Muscle of leg (tissue), 3 donors: ENCODE measurements at regions not wholly inside any gene's neighbourhood (a gene's known extent, or its start where the extent isn't known, plus 50 kb on each side); places are given as distances from the start of the nearest gene placed in this dataset.

ENCODE experiments used
- DNase-seq: peaks from one replicate; pipeline ENCODE4 v3.0.0; 2013
- H3K27ac ChIP-seq: one replicate; pipeline ENCODE4 v1.5.1; 2013; ENCODE audit warnings: mild to moderate bottlenecking, low read length, control low read depth
- H3K27me3 ChIP-seq: one replicate; pipeline ENCODE4 v1.6.1; 2013; ENCODE audit warnings: low read length; ENCODE audit not compliant: control insufficient read depth, insufficient read depth
- H3K36me3 ChIP-seq: one replicate; pipeline ENCODE4 v1.6.1; 2013; ENCODE audit warnings: low read length; ENCODE audit not compliant: control insufficient read depth, insufficient read depth
- H3K4me1 ChIP-seq: one replicate; pipeline ENCODE4 v1.6.1; 2013; ENCODE audit warnings: low read length; ENCODE audit not compliant: control insufficient read depth, insufficient read depth
- H3K4me3 ChIP-seq: one replicate; pipeline ENCODE4 v1.5.1; 2013; ENCODE audit warnings: low read length, control low read depth
- H3K9me3 ChIP-seq: replicated peaks from 2 replicates; pipeline ENCODE4 v1.6.1; 2013; ENCODE audit warnings: low read depth, low read length; ENCODE audit not compliant: control insufficient read depth
- WGBS: methylation state at CpG from one replicate; pipeline ENCODE4 v1.1.5; 2013; ENCODE audit warnings: missing lambda C conversion rate; ENCODE audit not compliant: insufficient coverage; 5-methylcytosine and 5-hydroxymethylcytosine counted together

DNA sequence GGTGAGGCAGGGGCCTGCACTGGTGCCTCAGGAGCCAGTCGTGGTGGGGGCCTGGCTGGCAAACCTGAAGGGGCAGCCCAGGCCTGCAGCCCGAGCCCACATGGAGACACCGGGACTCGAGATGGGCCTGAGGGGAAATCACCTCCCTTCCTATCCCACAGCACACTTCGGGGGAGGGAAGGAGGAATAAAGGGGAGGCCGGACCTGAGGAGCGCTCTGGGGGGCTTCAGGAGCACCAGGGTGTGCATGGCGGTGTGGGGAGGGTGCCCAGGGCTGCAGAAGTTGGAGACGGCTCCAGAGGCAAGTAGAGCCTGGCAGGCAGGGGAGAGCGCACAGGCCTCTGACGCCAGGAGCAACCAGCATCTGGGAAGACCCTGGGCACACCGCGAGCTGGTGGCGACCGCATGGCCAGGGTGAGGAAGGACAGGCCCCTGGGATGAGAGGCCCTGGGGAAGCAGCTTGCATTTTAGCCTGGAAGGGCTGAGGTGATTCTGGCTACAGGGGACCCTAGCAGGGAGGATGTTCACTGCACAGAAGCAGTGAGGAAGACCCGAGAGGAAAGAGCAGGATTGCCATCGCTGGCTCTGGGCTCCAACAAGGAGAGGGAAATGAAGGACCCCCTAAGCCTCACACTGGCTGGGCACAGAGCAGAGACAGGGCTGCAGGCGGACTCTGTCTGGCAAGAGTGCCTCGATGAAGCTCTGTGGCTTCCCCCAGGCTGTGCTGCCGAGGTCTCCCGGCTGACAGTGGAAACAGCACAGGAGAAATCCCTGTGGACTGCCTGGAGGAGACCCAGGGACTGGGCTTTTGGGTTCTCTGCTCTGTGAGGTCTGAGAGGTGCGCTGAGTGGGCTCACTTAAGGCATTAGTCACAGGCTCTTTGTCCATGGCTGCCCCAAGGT lies 457.7 kb downstream of the BRD1 start:
- no peak overlapping the region for H3K4me3 ChIP-seq
- DNase-seq = no peak
- WGBS = 80% methylated on average over 15 of the region's 22 CpGs
- H3K9me3 ChIP-seq = no peaks in the 10 kb centered on the region
- no peaks in the 10 kb centered on the region for H3K4me1 ChIP-seq
- peaks cover 14% of the 10 kb centered on the region for H3K27me3 ChIP-seq
- H3K27ac ChIP-seq = no peak overlapping the region
- no peaks in the 10 kb centered on the region for H3K36me3 ChIP-seq

- no peak for DNase-seq
- Histone ChIP-seq H3K9me3 (no peaks in the 10 kb centered on the region), H3K27me3 (peaks cover 14% of the 10 kb centered on the region), H3K4me1 (no peaks in the 10 kb centered on the region), H3K4me3 (no peak overlapping the region), H3K36me3 (no peaks in the 10 kb centered on the region), H3K27ac (no peak overlapping the region)
- 49% methylated on average over 41 of the region's 41 CpGs for WGBS
Measured at GRCh38 chr22:49368976-49369725, 458.5 kb downstream of the BRD1 start.

GRCh38 chr22:49368221-49368975 lies 459.3 kb downstream of the BRD1 start:
- H3K4me1 ChIP-seq = no peaks in the 10 kb centered on the region
- no peak overlapping the region for H3K4me3 ChIP-seq
- no peaks in the 10 kb centered on the region for H3K9me3 ChIP-seq
- no peak for DNase-seq
- no peak overlapping the region for H3K27ac ChIP-seq
- 75% methylated on average over 19 of the region's 19 CpGs for WGBS
- no peaks in the 10 kb centered on the region for H3K36me3 ChIP-seq
- peaks cover 11% of the 10 kb centered on the region for H3K27me3 ChIP-seq

GRCh38 chr22:49367041-49367697 lies 460.5 kb downstream of the BRD1 start:
- Histone ChIP-seq H3K27ac (no peak overlapping the region), H3K9me3 (no peaks in the 10 kb centered on the region), H3K4me3 (no peak overlapping the region), H3K4me1 (no peaks in the 10 kb centered on the region), H3K36me3 (no peaks in the 10 kb centered on the region), H3K27me3 (peaks cover 10% of the 10 kb centered on the region)
- DNase-seq = no peak
- WGBS = 28% methylated on average over 3 of the region's 10 CpGs

GRCh38 chr22:49366437-49366836 lies 461.2 kb downstream of the BRD1 start:
- Histone ChIP-seq H3K27me3 (peaks cover 9% of the 10 kb centered on the region), H3K9me3 (no peaks in the 10 kb centered on the region), H3K4me1 (no peaks in the 10 kb centered on the region), H3K36me3 (no peaks in the 10 kb centered on the region), H3K4me3 (no peak overlapping the region), H3K27ac (no peak overlapping the region)
- no peak for DNase-seq
- WGBS = 63% methylated on average over 6 of the region's 11 CpGs

DNA sequence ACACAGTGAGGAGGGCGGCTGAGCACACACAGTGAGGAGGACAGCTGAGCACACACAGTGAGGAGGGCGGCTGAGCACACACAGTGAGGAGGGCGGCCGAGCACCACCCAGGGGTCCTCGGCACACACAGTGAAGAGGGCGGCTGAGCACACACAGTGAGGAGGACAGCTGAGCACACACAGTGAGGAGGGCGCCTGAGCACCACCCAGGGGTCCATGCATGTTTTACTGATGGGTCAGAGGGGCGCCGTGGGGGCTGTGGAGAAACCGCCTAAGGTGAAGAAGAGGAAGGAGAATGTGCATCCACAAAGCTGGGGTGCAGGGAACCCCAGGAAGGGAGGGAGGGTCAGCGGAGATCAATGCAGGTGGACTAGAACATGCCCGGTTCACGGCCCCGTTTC lies 461.8 kb downstream of the BRD1 start:
- Histone ChIP-seq H3K9me3 (no peaks in the 10 kb centered on the region), H3K27ac (no peak overlapping the region), H3K27me3 (peaks cover 6% of the 10 kb centered on the region), H3K36me3 (no peaks in the 10 kb centered on the region), H3K4me3 (no peak overlapping the region), H3K4me1 (no peaks in the 10 kb centered on the region)
- WGBS = 69% methylated on average over 14 of the region's 14 CpGs
- DNase-seq = no peak

GRCh38 chr22:49365191-49365837 lies 462.4 kb downstream of the BRD1 start:
- H3K27me3 ChIP-seq = peaks cover 3% of the 10 kb centered on the region
- WGBS = 87% methylated on average over 14 of the region's 15 CpGs

GRCh38 chr22:49364398-49364797 lies 463.3 kb downstream of the BRD1 start:
- H3K27me3 ChIP-seq = peaks cover 1% of the 10 kb centered on the region

More at GRCh38 chr22:49365191-49365837, 462.4 kb downstream of the BRD1 start:
- Histone ChIP-seq H3K4me3 (no peak overlapping the region), H3K27ac (no peak overlapping the region), H3K4me1 (no peaks in the 10 kb centered on the region), H3K9me3 (no peaks in the 10 kb centered on the region), H3K36me3 (no peaks in the 10 kb centered on the region)
- DNase-seq = no peak

DNA sequence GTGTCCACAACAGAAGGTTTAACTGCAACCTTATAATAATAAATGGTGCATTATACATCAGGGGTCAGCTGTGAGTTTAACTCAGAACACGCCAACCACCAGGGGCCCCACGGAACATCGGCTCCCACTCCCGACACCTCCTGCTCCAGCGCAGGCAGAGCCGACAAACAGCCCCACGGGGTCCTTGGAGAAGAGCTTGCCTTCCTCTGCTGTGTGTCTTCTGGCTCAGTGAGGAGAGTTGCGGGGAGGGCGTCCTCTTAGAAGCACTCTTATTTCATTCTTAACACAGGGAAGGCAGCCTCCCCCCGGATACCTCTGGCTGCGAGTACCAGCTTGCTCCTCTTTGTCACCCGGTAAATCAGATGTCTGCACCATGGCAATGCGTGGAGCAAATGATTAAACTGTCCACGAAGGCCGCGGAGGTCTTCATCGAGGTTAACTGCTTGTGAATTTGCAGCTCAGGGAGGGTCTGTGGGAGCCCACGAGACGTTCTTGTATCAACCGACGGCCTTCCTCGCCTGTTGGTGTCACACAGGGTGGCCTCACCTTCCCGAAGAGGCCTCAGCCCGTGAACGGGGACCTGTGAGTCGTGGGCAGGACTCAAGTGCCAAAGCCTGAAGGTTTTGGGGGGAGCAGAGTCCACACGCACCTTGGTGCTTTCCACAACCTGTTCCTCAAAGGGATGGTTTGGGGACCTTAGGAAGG lies 464.0 kb downstream of the BRD1 start:
- Histone ChIP-seq H3K4me3 (no peak overlapping the region), H3K4me1 (no peaks in the 10 kb centered on the region), H3K9me3 (no peaks in the 10 kb centered on the region), H3K27ac (no peak overlapping the region), H3K27me3 (no peaks in the 10 kb centered on the region), H3K36me3 (no peaks in the 10 kb centered on the region)
- WGBS = 87% methylated on average over 25 of the region's 27 CpGs
- DNase-seq = no peak

More at GRCh38 chr22:49364398-49364797, 463.3 kb downstream of the BRD1 start:
- no peak for DNase-seq
- Histone ChIP-seq H3K9me3 (no peaks in the 10 kb centered on the region), H3K27ac (no peak overlapping the region), H3K36me3 (no peaks in the 10 kb centered on the region), H3K4me1 (no peaks in the 10 kb centered on the region), H3K4me3 (no peak overlapping the region)
- WGBS = 83% methylated on average over 4 of the region's 15 CpGs
